NCI-H2029 (cell line): ENCODE measurements at regions not wholly inside any gene's neighbourhood (a gene's known extent, or its start where the extent isn't known, plus 50 kb on each side); places are given as distances from the start of the nearest gene placed in this dataset.

ENCODE experiments used
- DNase-seq: peaks from one replicate; lab custom pipeline; 2025; lab: John Stamatoyannopoulos, UW

DNA sequence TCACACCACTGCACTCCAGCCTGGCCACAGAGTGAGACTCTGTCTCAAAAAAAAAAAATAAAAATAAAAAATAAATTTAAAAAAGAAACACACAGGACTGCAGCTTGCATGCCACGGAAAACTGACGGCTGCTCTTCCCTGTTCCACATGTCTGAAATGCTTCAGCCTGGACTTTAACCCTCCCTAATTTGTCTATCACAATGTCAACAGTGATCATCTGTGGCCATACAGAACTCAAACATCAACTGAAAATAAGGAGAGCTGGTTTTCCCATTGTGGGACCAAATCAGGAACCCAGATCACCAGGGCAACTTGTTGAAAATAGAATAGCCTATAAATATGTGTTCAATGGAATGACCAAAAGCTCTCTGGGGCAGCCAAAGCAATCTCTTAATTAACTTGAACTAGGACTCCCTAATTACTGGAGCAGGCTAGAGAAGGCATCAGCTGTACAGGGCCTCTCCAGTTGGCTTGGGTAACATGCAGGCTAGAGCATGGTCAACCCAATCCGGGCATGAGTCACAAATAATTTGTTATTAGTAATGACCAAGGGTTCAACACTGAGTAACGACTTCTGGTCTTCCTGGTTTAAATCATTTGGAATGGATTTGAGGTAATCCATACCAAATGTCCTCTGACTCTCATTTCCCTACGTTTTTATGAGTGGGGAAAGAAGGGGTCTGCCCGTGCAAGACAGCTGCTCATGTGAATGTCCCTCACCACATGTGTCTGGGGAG is 62.7 kb upstream of the KAZN start:
- DNase-seq = no peak

DNA sequence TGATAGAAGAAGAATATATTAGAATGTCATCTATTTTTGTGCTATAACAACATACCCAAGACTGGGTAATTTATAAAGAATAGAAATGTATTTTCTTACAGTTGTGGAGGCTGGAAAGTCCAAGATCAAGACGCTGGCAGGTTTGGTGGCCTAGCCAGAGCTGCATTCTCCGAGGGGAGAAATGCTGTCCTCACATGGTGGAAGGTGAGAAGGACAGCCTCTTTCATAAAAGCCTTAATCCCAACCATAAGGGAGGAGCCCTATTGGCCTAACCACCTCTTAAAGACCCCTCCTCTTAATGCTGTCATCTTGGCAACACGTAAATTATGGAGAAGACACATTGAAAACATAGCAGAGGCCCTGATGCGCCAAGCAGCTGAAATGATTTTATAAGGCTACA is 60.1 kb upstream of the KAZN start:
- DNase-seq = no peak

DNA sequence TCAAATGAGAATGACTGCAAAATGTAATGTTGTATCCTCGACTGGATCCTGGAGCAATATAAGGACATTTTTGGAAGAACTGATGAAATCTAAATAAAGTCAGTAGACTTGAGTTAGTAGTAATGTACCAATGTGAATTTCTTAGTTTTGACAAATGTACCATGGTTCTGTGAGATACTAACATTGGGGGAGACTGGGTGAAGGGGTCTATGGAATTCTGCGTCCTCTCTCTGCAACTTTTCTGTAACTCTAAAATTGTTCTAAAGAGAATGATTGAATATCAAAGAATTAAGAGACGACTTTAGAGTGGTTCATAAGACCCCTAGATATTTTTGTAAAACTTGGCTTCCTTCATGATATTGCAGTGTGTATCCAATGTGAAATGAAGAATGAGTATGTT is 59.2 kb upstream of the KAZN start:
- DNase-seq = no peak

DNA sequence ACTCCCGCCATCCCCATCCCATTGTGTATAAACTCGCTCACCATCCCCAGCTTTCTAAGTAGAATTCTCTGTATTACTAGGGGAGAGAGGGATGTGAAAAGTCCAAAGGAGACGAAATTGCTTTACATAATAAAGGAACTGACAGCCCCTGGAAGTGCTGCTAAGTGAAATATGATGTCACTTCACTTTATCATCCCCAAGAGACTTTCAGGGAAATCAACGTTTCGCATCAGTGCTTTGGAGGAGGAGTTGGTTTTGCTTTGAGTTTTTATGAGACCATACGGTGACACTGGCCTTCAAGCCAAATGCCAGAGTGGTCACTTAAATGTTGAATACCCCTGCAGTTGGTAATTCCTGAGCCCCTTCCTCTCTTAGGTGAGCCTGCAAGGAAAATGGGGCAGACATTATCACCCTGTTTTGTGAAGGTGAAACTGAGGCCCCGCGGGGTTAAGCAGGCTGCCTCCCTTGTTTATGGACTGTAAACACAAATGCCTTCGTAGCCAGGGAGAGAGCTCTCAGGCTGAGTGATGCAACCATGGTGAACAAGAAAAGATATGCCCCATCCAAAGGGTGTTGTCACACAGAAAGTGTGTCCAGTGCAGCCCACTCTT is 58.4 kb upstream of the KAZN start:
- no peak for DNase-seq

DNA sequence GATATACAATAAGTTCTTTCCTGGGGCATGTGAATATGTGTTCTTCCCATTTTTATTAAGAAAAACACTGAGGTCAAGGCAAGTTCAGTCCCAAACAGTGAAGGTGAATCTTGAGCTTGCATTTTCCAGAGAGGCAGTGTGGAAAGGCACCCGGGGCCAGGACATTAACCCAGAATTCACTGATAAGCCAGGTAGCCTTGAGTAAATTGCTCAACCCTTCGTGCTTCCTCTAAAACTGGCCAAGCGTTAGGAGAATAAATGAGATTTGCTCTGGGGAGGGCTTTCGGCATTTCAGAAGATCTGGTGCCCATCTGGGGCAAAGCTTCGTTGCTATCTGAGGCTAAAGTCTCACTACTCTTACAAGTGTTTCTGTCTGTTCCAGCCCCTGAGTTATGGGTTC is 57.1 kb upstream of the KAZN start:
- no peak for DNase-seq

DNA sequence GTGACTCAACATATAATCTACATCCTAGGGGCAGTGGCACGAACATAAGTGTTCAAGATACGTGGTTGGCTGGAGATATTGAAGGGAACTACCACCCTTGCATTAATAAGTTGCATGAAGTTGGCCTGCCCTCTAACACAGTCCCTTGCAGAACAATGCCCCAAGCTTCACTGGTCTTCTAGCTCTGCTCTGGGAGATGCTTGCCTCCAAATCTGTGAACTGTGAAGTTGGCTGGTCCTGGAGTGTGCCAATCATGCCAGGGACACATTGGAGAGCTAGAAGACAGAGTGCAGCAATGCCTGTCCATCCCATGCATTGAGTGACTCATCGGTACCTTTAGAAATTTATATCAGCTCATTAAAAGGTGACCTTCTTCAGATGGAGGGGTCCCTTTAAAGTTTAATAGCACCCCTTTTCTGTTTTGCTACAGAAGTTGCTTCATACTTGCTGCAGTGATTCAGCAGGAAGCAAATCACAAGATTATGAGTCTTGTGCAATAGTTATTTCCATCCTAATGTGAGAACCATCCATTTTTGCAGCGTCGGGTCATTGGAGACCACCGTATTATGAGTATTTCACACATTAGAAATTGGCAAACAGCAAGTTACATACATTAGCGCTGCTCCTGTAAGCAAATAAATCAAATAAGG is 55.2 kb upstream of the KAZN start:
- DNase-seq = no peak

DNA sequence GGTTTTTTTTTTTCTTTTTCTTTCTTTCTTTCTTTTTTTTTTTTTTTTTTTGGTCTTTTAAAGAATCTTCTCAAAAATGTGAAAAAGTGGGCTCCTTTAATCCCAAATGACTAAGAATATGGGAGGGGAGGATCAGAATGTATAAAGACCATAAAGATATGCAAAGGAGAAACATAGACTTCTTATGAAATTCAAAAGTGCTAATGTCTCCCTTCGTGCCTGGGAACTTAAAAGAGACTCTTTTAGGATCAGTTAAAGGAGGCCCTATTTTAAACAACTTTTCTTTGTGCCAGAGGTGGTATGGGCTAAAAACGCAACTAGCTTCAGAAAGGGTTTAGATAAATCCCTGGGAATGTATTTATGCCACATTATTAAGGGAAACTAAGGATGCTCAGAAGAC is 54.2 kb upstream of the KAZN start:
- no peak for DNase-seq

DNA sequence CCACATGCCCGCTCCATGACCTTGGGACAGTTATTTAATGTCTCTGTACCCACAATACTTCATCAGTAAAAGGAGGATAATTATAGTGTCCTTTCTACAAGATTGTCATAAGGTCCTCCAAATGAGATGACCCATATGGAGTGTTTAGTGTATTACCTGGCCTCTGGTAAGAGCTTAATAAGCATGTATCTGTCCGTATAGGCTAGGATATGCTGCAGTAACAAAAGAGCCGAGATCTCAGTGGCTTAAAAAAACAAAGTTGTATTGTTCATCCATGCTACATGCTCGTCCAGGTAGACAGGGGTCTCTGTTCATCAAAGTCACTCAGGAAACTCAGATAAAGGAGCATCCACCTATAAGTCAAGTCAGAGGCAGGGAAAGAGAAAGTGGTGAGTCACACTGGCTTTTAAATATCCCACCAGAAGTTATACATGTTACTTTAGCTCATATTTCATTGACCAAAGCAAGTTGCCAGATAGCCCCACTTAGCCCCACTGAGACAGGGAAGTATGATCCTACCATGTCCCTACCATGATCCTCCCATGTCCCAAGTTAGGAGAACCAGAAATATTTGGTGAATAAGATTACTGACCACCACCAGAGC is 53.0 kb upstream of the KAZN start:
- DNase-seq = no peak

DNA sequence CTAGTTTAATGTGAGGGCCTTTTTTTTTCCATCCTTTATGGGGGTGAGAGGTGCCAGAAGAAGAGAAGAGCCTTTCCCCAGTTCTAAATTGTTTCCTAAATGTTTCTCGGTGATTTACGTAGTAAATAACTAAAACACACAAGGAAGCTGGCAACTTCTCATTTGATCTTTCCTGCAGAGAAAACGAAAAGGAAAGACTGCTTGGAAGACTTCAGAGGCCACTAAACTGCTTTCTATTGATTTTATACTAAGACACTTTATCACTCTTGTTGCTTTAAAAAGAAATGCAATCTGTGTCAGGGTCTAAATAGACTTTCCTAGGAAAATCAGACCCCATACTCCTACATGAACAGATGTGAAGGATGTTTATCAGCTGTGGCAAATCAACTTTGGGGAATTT is 52.1 kb upstream of the KAZN start:
- no peak for DNase-seq
